Neural crest cell (in vitro differentiated cells): ENCODE measurements at regions not wholly inside any gene's neighbourhood (a gene's known extent, or its start where the extent isn't known, plus 50 kb on each side); places are given as distances from the start of the nearest gene placed in this dataset.

Experiments used
- DNase-seq: peaks from one replicate; pipeline ENCODE4 v3.0.0; 2021; ENCODE audit warnings: low read depth, mixed read lengths, low spot score
- H3K27ac Mint-ChIP-seq: one replicate; pipeline ENCODE4 v1.8.0; 2021; ENCODE audit warnings: mild to moderate bottlenecking, mixed read lengths; ENCODE audit not compliant: unreplicated experiment
- H3K27me3 Mint-ChIP-seq: 2 replicates; pipeline ENCODE4 v1.8.0; 2021; ENCODE audit warnings: low read depth, mild to moderate bottlenecking, mixed read lengths
- H3K36me3 Mint-ChIP-seq: 2 replicates; pipeline ENCODE4 v1.8.0; 2021; ENCODE audit warnings: low read depth, mild to moderate bottlenecking, mixed read lengths
- H3K4me1 Mint-ChIP-seq: 2 replicates; pipeline ENCODE4 v1.8.0; 2021; ENCODE audit warnings: mixed read lengths
- H3K4me3 Mint-ChIP-seq: one replicate; pipeline ENCODE4 v1.8.0; 2021; ENCODE audit warnings: mild to moderate bottlenecking, mixed read lengths
- H3K9me3 Mint-ChIP-seq: 2 replicates; pipeline ENCODE4 v1.8.0; 2021; ENCODE audit warnings: mixed read lengths
- CTCF ChIP-seq: fragments of 200-600 bp; sonication (generic); conservative IDR thresholded peaks from 2 replicates; pipeline ENCODE4 v1.5.0; 2021; ENCODE audit warnings: antibody characterized with exemption, mild to moderate bottlenecking

GRCh38 chr10:88082391-88082790, 219.0 kb downstream of the PTEN start:
- DNase-seq: no peak
- peaks cover 9% of the 10 kb centered on the region for H3K4me1 Mint-ChIP-seq
- H3K27me3 Mint-ChIP-seq: no peaks in the 10 kb centered on the region
- TF ChIP-seq CTCF: no peak
- no peaks in the 10 kb centered on the region for H3K9me3 Mint-ChIP-seq
- H3K36me3 Mint-ChIP-seq: no peaks in the 10 kb centered on the region
- no peak overlapping the region for H3K27ac Mint-ChIP-seq
- H3K4me3 Mint-ChIP-seq: no peak overlapping the region

- no peaks in the 10 kb centered on the region for H3K9me3 Mint-ChIP-seq
- peaks cover 9% of the 10 kb centered on the region for H3K4me1 Mint-ChIP-seq
- H3K4me3 Mint-ChIP-seq: no peak overlapping the region
- no peak overlapping the region for H3K27ac Mint-ChIP-seq
- no peaks in the 10 kb centered on the region for H3K36me3 Mint-ChIP-seq
- DNase-seq: no peak
- no peaks in the 10 kb centered on the region for H3K27me3 Mint-ChIP-seq
- no peak for TF ChIP-seq CTCF
Measured at GRCh38 chr10:88082806-88083596, 219.6 kb downstream of the PTEN start.

- TF ChIP-seq CTCF: no peak
- Mint-ChIP-seq H3K4me3 (no peak overlapping the region), H3K27me3 (no peaks in the 10 kb centered on the region)
Measured at GRCh38 chr10:88083597-88083989, 220.2 kb downstream of the PTEN start.

GRCh38 chr10:88086187-88086960, 222.9 kb downstream of the PTEN start:
- H3K27ac Mint-ChIP-seq: no peak overlapping the region
- no peak for TF ChIP-seq CTCF
- H3K9me3 Mint-ChIP-seq: no peaks in the 10 kb centered on the region
- peaks cover 9% of the 10 kb centered on the region for H3K4me1 Mint-ChIP-seq
- no peak for DNase-seq
- no peaks in the 10 kb centered on the region for H3K36me3 Mint-ChIP-seq
- H3K4me3 Mint-ChIP-seq: no peak overlapping the region
- H3K27me3 Mint-ChIP-seq: no peaks in the 10 kb centered on the region

More at GRCh38 chr10:88083597-88083989, 220.2 kb downstream of the PTEN start:
- Mint-ChIP-seq H3K9me3 (no peaks in the 10 kb centered on the region), H3K27ac (no peak overlapping the region), H3K4me1 (peaks cover 9% of the 10 kb centered on the region), H3K36me3 (no peaks in the 10 kb centered on the region)
- no peak for DNase-seq

- Mint-ChIP-seq H3K36me3 (no peaks in the 10 kb centered on the region), H3K27me3 (no peaks in the 10 kb centered on the region), H3K9me3 (no peaks in the 10 kb centered on the region), H3K27ac (no peak overlapping the region), H3K4me1 (no peaks in the 10 kb centered on the region), H3K4me3 (no peak overlapping the region)
- no peak for DNase-seq
- TF ChIP-seq CTCF: no peak
Measured at GRCh38 chr10:88088441-88089340, 225.3 kb downstream of the PTEN start.
